Thyroid gland (tissue), 4 donors: ENCODE measurements at regions not wholly inside any gene's neighbourhood (a gene's known extent, or its start where the extent isn't known, plus 50 kb on each side); places are given as distances from the start of the nearest gene placed in this dataset.

Source experiments
- DNase-seq, 2 donors: peaks; one replicate each; pipeline ENCODE4 v3.0.0-alpha.2; 2019
- H3K27ac ChIP-seq, 3 donors: fragments of 200-600 bp; sonication (generic); 1 replicate in 2 of 3; 2 replicates in 1 of 3; pipeline ENCODE4 v1.5.1; 2016 to 2019; ENCODE audit warnings: mild to moderate bottlenecking in 1 of 3, moderate library complexity in 1 of 3
- H3K27me3 ChIP-seq: fragments of 200-600 bp; sonication (generic); one replicate; pipeline ENCODE4 v1.5.1; 2019
- H3K36me3 ChIP-seq, 2 donors: fragments of 200-600 bp; sonication (generic); one replicate each; pipeline ENCODE4 v1.5.1; 2016 to 2019
- H3K4me1 ChIP-seq, 2 donors: fragments of 200-600 bp; sonication (generic); one replicate each; pipeline ENCODE4 v1.5.1; 2017 to 2019
- H3K4me3 ChIP-seq, 3 donors: fragments of 200-600 bp; sonication (generic); replicated peaks in 1 of 3; 1 replicate in 2 of 3; 2 replicates in 1 of 3; pipeline ENCODE4 v1.5.1; 2016; ENCODE audit warnings: mild to moderate bottlenecking in 1 of 3
- H3K9me3 ChIP-seq: fragments of 200-600 bp; sonication (generic); one replicate; pipeline ENCODE4 v1.5.1; 2017
- CTCF ChIP-seq, 6 experiments: fragments of 200-600 bp in 3 of 6; fragments of 450-650 bp in 3 of 6; sonication (generic) in 3 of 6; IDR thresholded peaks; one replicate each; pipeline ENCODE4 v1.5.1; 2016 to 2019; ENCODE audit warnings: antibody characterized with exemption in 6 of 6, mild to moderate bottlenecking in 2 of 6, inconsistent platforms in 1 of 6, moderate library complexity in 1 of 6
- POLR2A ChIP-seq, 2 donors: fragments of 450-650 bp; IDR thresholded peaks; one replicate each; pipeline ENCODE4 v1.6.1; 2017; ENCODE audit warnings: antibody characterized with exemption in 2 of 2, mild to moderate bottlenecking in 2 of 2, moderate library complexity in 1 of 2
- WGBS, 2 donors: methylation state at CpG; one replicate each; pipeline ENCODE4 v1.1.5; 2017; 5-methylcytosine and 5-hydroxymethylcytosine counted together
- intact Hi-C: fragments of 100-400 bp; cut with DNase I; formaldehyde crosslinking; loops from one replicate; pipeline ENCODE4 v1.15.1; 2023

- Histone ChIP-seq H3K27ac (no peak overlapping the region), H3K36me3 (no peaks in the 10 kb centered on the region), H3K4me1 (peaks cover 0 to 6% of the 10 kb centered on the region in 2 donors), H3K27me3 (no peaks in the 10 kb centered on the region), H3K9me3 (no peaks in the 10 kb centered on the region), H3K4me3 (no peak overlapping the region)
- no peak for TF ChIP-seq POLR2A (IDR thresholded peaks at IDR 0.05)
- TF ChIP-seq CTCF (IDR thresholded peaks at IDR 0.05): no peak
- 61 to 84% methylated on average over 16 of the region's 16 CpGs for WGBS, 2 donors
- DNase-seq: peak; percentile 5 to 61
- intact Hi-C loops: no loop called here
Observed at GRCh38 chr12:67517181-67517887, 131.2 kb upstream of the DYRK2 start.

- TF ChIP-seq POLR2A (IDR thresholded peaks at IDR 0.05) (no peak), CTCF (IDR thresholded peaks at IDR 0.05) (no peak)
- 86 to 91% methylated on average over 7 of the region's 7 CpGs for WGBS, 2 donors
- intact Hi-C loops: no loop called here
- no peak overlapping the region for H3K27ac ChIP-seq
- no peaks in the 10 kb centered on the region for H3K9me3 ChIP-seq
- no peak for DNase-seq
- no peaks in the 10 kb centered on the region for H3K36me3 ChIP-seq
- H3K4me3 ChIP-seq: no peak overlapping the region
- H3K27me3 ChIP-seq: no peaks in the 10 kb centered on the region
- H3K4me1 ChIP-seq: peaks cover 0 to 6% of the 10 kb centered on the region in 2 donors
Observed at GRCh38 chr12:67519484-67520433, 128.8 kb upstream of the DYRK2 start.

GRCh38 chr12:67520606-67521005 lies 127.9 kb upstream of the DYRK2 start:
- WGBS, 2 donors: 93 to 96% methylated on average over 3 of the region's 3 CpGs
- no peak for DNase-seq
- TF ChIP-seq CTCF (IDR thresholded peaks at IDR 0.05) (no peak), POLR2A (IDR thresholded peaks at IDR 0.05) (no peak)
- H3K27ac ChIP-seq: no peak overlapping the region
- intact Hi-C loops: no loop called here
- H3K27me3 ChIP-seq: no peaks in the 10 kb centered on the region
- peaks cover 0 to 6% of the 10 kb centered on the region in 2 donors for H3K4me1 ChIP-seq
- no peaks in the 10 kb centered on the region for H3K9me3 ChIP-seq
- H3K36me3 ChIP-seq: no peaks in the 10 kb centered on the region
- H3K4me3 ChIP-seq: no peak overlapping the region

- intact Hi-C loops: no loop called here
- DNase-seq: no peak
- H3K27ac ChIP-seq: no peak overlapping the region
- no peak for TF ChIP-seq CTCF (IDR thresholded peaks at IDR 0.05)
- no peak for TF ChIP-seq POLR2A (IDR thresholded peaks at IDR 0.05)
- WGBS, 2 donors: 82 to 86% methylated on average over 5 of the region's 5 CpGs
- no peaks in the 10 kb centered on the region for H3K27me3 ChIP-seq
- H3K4me1 ChIP-seq: peaks cover 0 to 2% of the 10 kb centered on the region in 2 donors
- H3K9me3 ChIP-seq: no peaks in the 10 kb centered on the region
- no peak overlapping the region for H3K4me3 ChIP-seq
- no peaks in the 10 kb centered on the region for H3K36me3 ChIP-seq
Observed at GRCh38 chr12:67522222-67522621, 126.3 kb upstream of the DYRK2 start.

- 96% methylated on average over 6 of the region's 6 CpGs for WGBS, 2 donors
Observed at GRCh38 chr12:67523538-67523937, 125.0 kb upstream of the DYRK2 start.

More at GRCh38 chr12:67523538-67523937, 125.0 kb upstream of the DYRK2 start:
- TF ChIP-seq POLR2A (IDR thresholded peaks at IDR 0.05): no peak
- no peak for TF ChIP-seq CTCF (IDR thresholded peaks at IDR 0.05)
- Histone ChIP-seq H3K4me3 (no peak overlapping the region), H3K4me1 (no peaks in the 10 kb centered on the region), H3K9me3 (no peaks in the 10 kb centered on the region), H3K27ac (no peak overlapping the region), H3K27me3 (no peaks in the 10 kb centered on the region), H3K36me3 (no peaks in the 10 kb centered on the region)
- no peak for DNase-seq
- intact Hi-C loops: no loop called here
